Thymus (tissue), 11 donors: ENCODE measurements at regions not wholly inside any gene's neighbourhood (a gene's known extent, or its start where the extent isn't known, plus 50 kb on each side); places are given as distances from the start of the nearest gene placed in this dataset.

Source experiments
- DNase-seq, 9 donors: peaks; one replicate each; pipeline ENCODE4 v3.0.0-alpha.2; 2013; ENCODE audit warnings: low spot score in 9 of 9, low read depth in 6 of 9, missing footprints in 1 of 9
- H3K27ac ChIP-seq, 2 donors: one replicate each; pipeline ENCODE4 v1.5.1; 2013; ENCODE audit warnings: control low read depth in 1 of 2, low read depth in 1 of 2, low read length in 1 of 2, mild to moderate bottlenecking in 1 of 2, moderate library complexity in 1 of 2
- H3K27me3 ChIP-seq, 2 donors: one replicate each; pipeline ENCODE4 v1.5.1; 2013; ENCODE audit warnings: low read length in 1 of 2; ENCODE audit not compliant: control insufficient read depth in 2 of 2, insufficient read depth in 1 of 2
- H3K36me3 ChIP-seq, 2 donors: one replicate each; pipeline ENCODE4 v1.5.1; 2013; ENCODE audit warnings: low read length in 1 of 2, mild to moderate bottlenecking in 1 of 2, moderate library complexity in 1 of 2; ENCODE audit not compliant: control insufficient read depth in 2 of 2, insufficient read depth in 2 of 2
- H3K4me1 ChIP-seq, 2 donors: one replicate each; pipeline ENCODE4 v1.5.1; 2013; ENCODE audit warnings: low read length in 2 of 2; ENCODE audit not compliant: control insufficient read depth in 2 of 2, insufficient read depth in 2 of 2
- H3K4me3 ChIP-seq, 2 donors: one replicate each; pipeline ENCODE4 v1.5.1; 2013; ENCODE audit warnings: low read length in 2 of 2, control low read depth in 1 of 2, mild to moderate bottlenecking in 1 of 2
- H3K9me3 ChIP-seq, 2 donors: one replicate each; pipeline ENCODE4 v1.5.1; 2013; ENCODE audit warnings: low read length in 1 of 2, mild to moderate bottlenecking in 1 of 2; ENCODE audit not compliant: control insufficient read depth in 2 of 2, insufficient read depth in 1 of 2
- WGBS: extraction: QIAGEN DNeasy Blood & Tissue Kit; methylation state at CpG from one replicate; pipeline ENCODE4 v1.1.7; 2013; 5-methylcytosine and 5-hydroxymethylcytosine counted together
- donor health status: healthy.

GRCh38 chr13:103835052-103835451, 768.8 kb upstream of the SLC10A2 start:
- no peaks in the 10 kb centered on the region for H3K36me3 ChIP-seq
- no peak overlapping the region for H3K27ac ChIP-seq
- H3K27me3 ChIP-seq = no peaks in the 10 kb centered on the region
- DNase-seq = no peak
- no peak overlapping the region for H3K4me3 ChIP-seq
- H3K4me1 ChIP-seq = no peaks in the 10 kb centered on the region
- H3K9me3 ChIP-seq = peaks cover 0 to 10% of the 10 kb centered on the region in 2 donors
- WGBS = 96% methylated on average over 3 of the region's 3 CpGs

- H3K4me3 ChIP-seq = no peak overlapping the region
- H3K27me3 ChIP-seq = no peaks in the 10 kb centered on the region
- no peak overlapping the region for H3K27ac ChIP-seq
- peaks cover 0 to 20% of the 10 kb centered on the region in 2 donors for H3K9me3 ChIP-seq
- no peaks in the 10 kb centered on the region for H3K36me3 ChIP-seq
- WGBS = 85% methylated on average over 2 of the region's 2 CpGs
- no peaks in the 10 kb centered on the region for H3K4me1 ChIP-seq
- DNase-seq = no peak
Observed at GRCh38 chr13:103833294-103833852, 767.2 kb upstream of the SLC10A2 start.

- Histone ChIP-seq H3K4me1 (no peaks in the 10 kb centered on the region), H3K4me3 (no peak overlapping the region), H3K27me3 (no peaks in the 10 kb centered on the region), H3K36me3 (no peaks in the 10 kb centered on the region), H3K9me3 (peaks cover 0 to 6% of the 10 kb centered on the region in 2 donors), H3K27ac (no peak overlapping the region)
- WGBS = 92% methylated on average over 4 of the region's 4 CpGs
- DNase-seq = no peak
Observed at GRCh38 chr13:103815619-103816018, 749.4 kb upstream of the SLC10A2 start.

- Histone ChIP-seq H3K4me1 (no peaks in the 10 kb centered on the region), H3K27ac (no peak overlapping the region), H3K9me3 (peaks cover 0 to 6% of the 10 kb centered on the region in 2 donors), H3K36me3 (no peaks in the 10 kb centered on the region), H3K27me3 (no peaks in the 10 kb centered on the region), H3K4me3 (no peak overlapping the region)
- WGBS = 91% methylated on average over 5 of the region's 5 CpGs
- no peak for DNase-seq
Observed at GRCh38 chr13:103812971-103813370, 746.8 kb upstream of the SLC10A2 start.

- Histone ChIP-seq H3K27ac (no peak overlapping the region), H3K36me3 (no peaks in the 10 kb centered on the region), H3K4me1 (no peaks in the 10 kb centered on the region), H3K27me3 (no peaks in the 10 kb centered on the region), H3K9me3 (peaks cover 0 to 6% of the 10 kb centered on the region in 2 donors), H3K4me3 (no peak overlapping the region)
- DNase-seq = no peak
- 93% methylated on average over 4 of the region's 4 CpGs for WGBS
Observed at GRCh38 chr13:103812558-103812957, 746.3 kb upstream of the SLC10A2 start.

GRCh38 chr13:103810026-103810425, 743.8 kb upstream of the SLC10A2 start:
- Histone ChIP-seq H3K4me3 (no peak overlapping the region), H3K9me3 (peaks cover 0 to 6% of the 10 kb centered on the region in 2 donors), H3K27me3 (no peaks in the 10 kb centered on the region), H3K27ac (no peak overlapping the region), H3K4me1 (no peaks in the 10 kb centered on the region), H3K36me3 (no peaks in the 10 kb centered on the region)
- no peak for DNase-seq
- WGBS = 96% methylated on average over 3 of the region's 3 CpGs

GRCh38 chr13:103805771-103806170, 739.6 kb upstream of the SLC10A2 start:
- H3K4me1 ChIP-seq = no peaks in the 10 kb centered on the region
- 91% methylated on average over 4 of the region's 4 CpGs for WGBS
- H3K9me3 ChIP-seq = no peaks in the 10 kb centered on the region
- no peak overlapping the region for H3K27ac ChIP-seq
- no peak for DNase-seq
- H3K36me3 ChIP-seq = no peaks in the 10 kb centered on the region
- no peaks in the 10 kb centered on the region for H3K27me3 ChIP-seq
- no peak overlapping the region for H3K4me3 ChIP-seq

- no peak for DNase-seq
- H3K27me3 ChIP-seq = no peaks in the 10 kb centered on the region
- 81% methylated on average over 2 of the region's 2 CpGs for WGBS
- no peaks in the 10 kb centered on the region for H3K4me1 ChIP-seq
- H3K9me3 ChIP-seq = no peaks in the 10 kb centered on the region
- H3K27ac ChIP-seq = no peak overlapping the region
- H3K4me3 ChIP-seq = no peak overlapping the region
- H3K36me3 ChIP-seq = no peaks in the 10 kb centered on the region
Observed at GRCh38 chr13:103803349-103803748, 737.1 kb upstream of the SLC10A2 start.

GRCh38 chr13:103799028-103799427, 732.8 kb upstream of the SLC10A2 start:
- DNase-seq = no peak
- H3K27ac ChIP-seq = no peak overlapping the region
- H3K4me1 ChIP-seq = no peaks in the 10 kb centered on the region
- no peaks in the 10 kb centered on the region for H3K9me3 ChIP-seq
- no peak overlapping the region for H3K4me3 ChIP-seq
- no peaks in the 10 kb centered on the region for H3K27me3 ChIP-seq
- 94% methylated on average over 5 of the region's 5 CpGs for WGBS
- no peaks in the 10 kb centered on the region for H3K36me3 ChIP-seq
